ENCODE measurements at regions not wholly inside any gene's neighbourhood (a gene's known extent, or its start where the extent isn't known, plus 50 kb on each side); places are given as distances from the start of the nearest gene placed in this dataset.

- TF ChIP-seq POLR2A (IDR thresholded peaks at IDR 0.05) (no peak), EP300 (IDR thresholded peaks at IDR 0.05) (no peak), POLR2AphosphoS5 (IDR thresholded peaks at IDR 0.05) (no peak), CTCF (IDR thresholded peaks at IDR 0.05) (no peak)
These were observed 182.7 kb downstream of the NUF2 start for GRCh38 chr1:163504331-163504978.

Data from upper lobe of left lung (tissue), 4 donors.